ENCODE measurements at regions not wholly inside any gene's neighbourhood (a gene's known extent, or its start where the extent isn't known, plus 50 kb on each side); places are given as distances from the start of the nearest gene placed in this dataset.

DNA sequence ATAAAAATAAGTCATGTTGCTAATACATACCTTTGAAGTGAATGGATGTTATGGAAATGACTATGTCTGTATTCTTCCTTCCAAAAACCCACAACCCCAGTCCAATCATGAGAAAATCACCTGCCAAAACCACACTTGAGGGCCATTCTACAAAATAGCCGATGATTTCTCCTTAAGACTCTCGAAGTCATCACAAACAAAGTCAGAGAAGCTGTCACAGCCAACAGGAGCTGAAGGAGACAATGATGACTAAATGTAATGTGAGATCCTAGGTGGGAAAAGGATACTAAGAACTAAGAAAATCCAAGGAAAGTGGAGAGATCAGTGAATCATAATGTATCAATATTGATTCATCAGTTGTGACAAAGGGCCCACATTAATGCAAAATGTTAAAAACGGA, 432.9 kb upstream of the DYNLRB2 start:
- Mint-ChIP-seq H3K27ac (no peak overlapping the region), H3K36me3 (peaks cover 0 to 5% (median 0%) of the 10 kb centered on the region in 5 donors), H3K4me1 (no peaks in the 10 kb centered on the region), H3K27me3 (peaks cover 5 to 29% (median 24%) of the 10 kb centered on the region in 5 donors), H3K4me3 (no peak overlapping the region), H3K9me3 (peaks cover 0 to 9% (median 4%) of the 10 kb centered on the region in 11 donors)
- Histone ChIP-seq H3K36me3 (ENCODE audit: control insufficient read depth in 2 of 3, insufficient read depth in 3 of 3, low read length in 3 of 3) (no peaks in the 10 kb centered on the region), H3K4me3 (ENCODE audit: low read length) (no peak overlapping the region), H3K27me3 (ENCODE audit: control insufficient read depth in 2 of 2, insufficient read depth in 2 of 2, low read length in 2 of 2) (no peaks in the 10 kb centered on the region), H3K9me3 (ENCODE audit: control insufficient read depth in 2 of 3, low read length in 3 of 3) (no peaks in the 10 kb centered on the region), H3K27ac (ENCODE audit: low read depth, low read length) (no peak overlapping the region), H3K4me1 (ENCODE audit: control insufficient read depth in 2 of 2, insufficient read depth in 2 of 2, low read length in 2 of 2) (no peaks in the 10 kb centered on the region)
- DNase-seq (no peak), ATAC-seq (no peak)
- CTCF ChIA-PET = no interaction called here
- POLR2A ChIA-PET = no interaction called here
- intact Hi-C loops (cut with micrococcal nuclease) = no loop called here

DNA sequence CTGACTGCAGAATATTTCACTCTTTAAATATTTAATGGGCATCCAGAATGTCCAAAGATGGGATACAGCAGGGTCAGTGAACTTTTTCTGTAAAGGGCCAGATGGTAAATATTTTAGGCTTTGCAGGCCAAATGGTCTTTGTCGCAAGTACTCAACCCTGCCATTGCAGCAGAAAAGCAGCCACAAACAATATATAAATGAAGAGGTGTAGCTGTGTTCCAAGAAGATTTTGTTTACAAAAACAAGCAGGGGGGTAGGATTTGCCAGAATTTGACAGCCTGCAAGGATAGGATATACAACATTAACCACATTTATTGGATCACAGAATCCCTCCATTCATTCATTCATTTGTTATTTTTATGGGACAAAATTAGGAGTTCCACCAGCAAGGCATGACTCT, 435.0 kb upstream of the DYNLRB2 start:
- Histone ChIP-seq H3K4me3 (ENCODE audit: low read length) (no peak overlapping the region), H3K36me3 (ENCODE audit: control insufficient read depth in 2 of 3, insufficient read depth in 3 of 3, low read length in 3 of 3) (no peaks in the 10 kb centered on the region), H3K4me1 (ENCODE audit: control insufficient read depth in 2 of 2, insufficient read depth in 2 of 2, low read length in 2 of 2) (no peaks in the 10 kb centered on the region), H3K27ac (ENCODE audit: low read depth, low read length) (no peak overlapping the region), H3K9me3 (ENCODE audit: control insufficient read depth in 2 of 3, low read length in 3 of 3) (no peaks in the 10 kb centered on the region), H3K27me3 (ENCODE audit: control insufficient read depth in 2 of 2, insufficient read depth in 2 of 2, low read length in 2 of 2) (no peaks in the 10 kb centered on the region)
- ChIA-PET POLR2A (no interaction called here), CTCF (no interaction called here)
- Mint-ChIP-seq H3K27me3 (peaks cover 6 to 24% (median 21%) of the 10 kb centered on the region in 5 donors), H3K4me1 (no peaks in the 10 kb centered on the region), H3K36me3 (peaks cover 0 to 5% (median 0%) of the 10 kb centered on the region in 5 donors), H3K9me3 (peaks cover 0 to 13% (median 4%) of the 10 kb centered on the region in 11 donors), H3K27ac (no peak overlapping the region), H3K4me3 (no peak overlapping the region)
- DNase-seq (no peak), ATAC-seq (no peak)
- intact Hi-C loops (cut with micrococcal nuclease) = no loop called here

DNA sequence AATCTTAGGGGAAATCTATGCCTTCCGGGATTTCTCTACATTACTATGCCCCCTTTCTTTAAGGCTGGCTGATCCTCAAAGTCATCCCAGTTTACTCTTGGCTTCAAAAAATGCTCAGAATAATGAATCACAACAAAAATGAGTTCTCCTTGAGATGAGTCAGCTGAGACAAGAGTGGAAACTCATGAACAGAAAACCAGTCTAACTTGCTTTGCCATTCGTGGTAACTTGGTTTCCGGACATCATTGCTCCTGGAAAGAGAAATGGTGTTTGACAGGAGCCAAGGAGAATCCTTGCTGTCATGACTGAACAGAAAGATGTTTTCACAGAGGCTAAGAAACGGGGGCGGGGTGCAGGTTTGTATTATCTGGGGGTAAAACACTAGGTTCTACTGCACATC, 435.6 kb upstream of the DYNLRB2 start:
- H3K27me3 Mint-ChIP-seq = peaks cover 8 to 24% (median 21%) of the 10 kb centered on the region in 5 donors
- no peaks in the 10 kb centered on the region for H3K4me1 Mint-ChIP-seq
- H3K4me3 Mint-ChIP-seq = no peak overlapping the region
- ChIA-PET POLR2A (no interaction called here), CTCF (no interaction called here)
- Histone ChIP-seq H3K4me3 (ENCODE audit: low read length) (no peak overlapping the region), H3K27ac (ENCODE audit: low read depth, low read length) (no peak overlapping the region), H3K4me1 (ENCODE audit: control insufficient read depth in 2 of 2, insufficient read depth in 2 of 2, low read length in 2 of 2) (no peaks in the 10 kb centered on the region), H3K27me3 (ENCODE audit: control insufficient read depth in 2 of 2, insufficient read depth in 2 of 2, low read length in 2 of 2) (no peaks in the 10 kb centered on the region), H3K36me3 (ENCODE audit: control insufficient read depth in 2 of 3, insufficient read depth in 3 of 3, low read length in 3 of 3) (no peaks in the 10 kb centered on the region), H3K9me3 (ENCODE audit: control insufficient read depth in 2 of 3, low read length in 3 of 3) (no peaks in the 10 kb centered on the region)
- no peak overlapping the region for H3K27ac Mint-ChIP-seq
- peaks cover 0 to 5% (median 0%) of the 10 kb centered on the region in 5 donors for H3K36me3 Mint-ChIP-seq
- peaks cover 0 to 13% (median 5%) of the 10 kb centered on the region in 11 donors for H3K9me3 Mint-ChIP-seq
- intact Hi-C loops (cut with micrococcal nuclease) = no loop called here
- DNase-seq (no peak), ATAC-seq (no peak)

DNA sequence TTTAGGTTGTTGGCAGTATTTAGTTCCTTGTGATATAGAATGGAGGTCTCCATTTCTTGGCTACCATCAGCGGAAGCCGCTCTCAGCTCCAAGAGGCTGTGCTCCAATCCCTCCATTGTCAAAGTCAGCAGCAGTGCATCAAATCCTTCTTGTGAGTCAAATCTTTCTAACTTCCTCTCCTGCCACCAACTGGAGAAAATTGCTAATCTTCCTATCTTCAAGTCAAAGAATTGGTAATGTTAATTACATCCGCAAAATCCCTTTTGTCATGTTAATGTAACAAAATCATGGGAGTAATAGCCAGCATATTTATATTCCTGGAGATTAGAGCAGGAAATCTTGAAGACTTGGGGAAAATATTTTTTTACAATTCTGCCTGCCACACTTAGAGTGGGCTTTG, 436.4 kb upstream of the DYNLRB2 start:
- H3K36me3 ChIP-seq (ENCODE audit: control insufficient read depth in 2 of 3, insufficient read depth in 3 of 3, low read length in 3 of 3) = no peaks in the 10 kb centered on the region
- DNase-seq (no peak), ATAC-seq (no peak)
- no peaks in the 10 kb centered on the region for H3K4me1 Mint-ChIP-seq
- peaks cover 0 to 13% (median 5%) of the 10 kb centered on the region in 11 donors for H3K9me3 Mint-ChIP-seq
- intact Hi-C loops (cut with micrococcal nuclease) = no loop called here
- H3K4me3 ChIP-seq (ENCODE audit: low read length) = no peak overlapping the region
- no peaks in the 10 kb centered on the region for H3K27me3 ChIP-seq (ENCODE audit: control insufficient read depth in 2 of 2, insufficient read depth in 2 of 2, low read length in 2 of 2)
- CTCF ChIA-PET = no interaction called here
- POLR2A ChIA-PET = no interaction called here
- no peak overlapping the region for H3K27ac Mint-ChIP-seq
- H3K4me3 Mint-ChIP-seq = no peak overlapping the region
- H3K4me1 ChIP-seq (ENCODE audit: control insufficient read depth in 2 of 2, insufficient read depth in 2 of 2, low read length in 2 of 2) = no peaks in the 10 kb centered on the region
- peaks cover 0 to 5% (median 0%) of the 10 kb centered on the region in 5 donors for H3K36me3 Mint-ChIP-seq
- H3K27me3 Mint-ChIP-seq = peaks cover 8 to 24% (median 21%) of the 10 kb centered on the region in 5 donors
- H3K9me3 ChIP-seq (ENCODE audit: control insufficient read depth in 2 of 3, low read length in 3 of 3) = no peaks in the 10 kb centered on the region
- H3K27ac ChIP-seq (ENCODE audit: low read depth, low read length) = no peak overlapping the region

DNA sequence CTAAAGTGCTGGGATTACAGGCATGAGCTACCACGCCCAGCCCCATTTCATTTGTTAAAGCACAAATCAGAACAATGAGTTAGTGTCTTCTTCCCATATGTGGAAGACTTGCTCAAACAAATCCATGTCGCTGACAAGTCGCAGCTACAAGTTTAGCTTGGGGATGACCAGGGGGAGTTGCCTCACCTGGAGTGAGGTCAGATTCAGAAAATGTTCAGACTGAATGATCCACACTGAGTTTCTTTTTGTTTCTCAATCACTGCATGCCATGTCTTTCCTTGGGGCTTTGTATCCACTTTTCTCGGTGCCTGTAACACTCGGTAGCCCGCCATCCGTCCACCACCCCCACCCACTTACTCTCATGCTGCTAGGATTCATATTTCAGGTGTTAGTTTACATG, 437.3 kb upstream of the DYNLRB2 start:
- intact Hi-C loops (cut with micrococcal nuclease) = no loop called here
- no peak overlapping the region for H3K27ac ChIP-seq (ENCODE audit: low read depth, low read length)
- H3K36me3 Mint-ChIP-seq = peaks cover 0 to 5% (median 0%) of the 10 kb centered on the region in 5 donors
- no peaks in the 10 kb centered on the region for H3K4me1 Mint-ChIP-seq
- DNase-seq = no peak
- no peaks in the 10 kb centered on the region for H3K27me3 ChIP-seq (ENCODE audit: control insufficient read depth in 2 of 2, insufficient read depth in 2 of 2, low read length in 2 of 2)
- H3K27me3 Mint-ChIP-seq = peaks cover 8 to 33% (median 24%) of the 10 kb centered on the region in 5 donors
- CTCF ChIA-PET = interaction anchor here (0.5 kb wide), 1 partner anchor 29 kb away, joined by 3 read pairs; no protein-coding TSS in a partner anchor
- no peak for ATAC-seq
- peaks cover 0 to 18% (median 9%) of the 10 kb centered on the region in 11 donors for H3K9me3 Mint-ChIP-seq
- H3K4me1 ChIP-seq (ENCODE audit: control insufficient read depth in 2 of 2, insufficient read depth in 2 of 2, low read length in 2 of 2) = no peaks in the 10 kb centered on the region
- H3K4me3 Mint-ChIP-seq = no peak overlapping the region
- H3K36me3 ChIP-seq (ENCODE audit: control insufficient read depth in 2 of 3, insufficient read depth in 3 of 3, low read length in 3 of 3) = no peaks in the 10 kb centered on the region
- H3K4me3 ChIP-seq (ENCODE audit: low read length) = no peak overlapping the region
- H3K9me3 ChIP-seq (ENCODE audit: control insufficient read depth in 2 of 3, low read length in 3 of 3) = no peaks in the 10 kb centered on the region
- POLR2A ChIA-PET = no interaction called here
- no peak overlapping the region for H3K27ac Mint-ChIP-seq

DNA sequence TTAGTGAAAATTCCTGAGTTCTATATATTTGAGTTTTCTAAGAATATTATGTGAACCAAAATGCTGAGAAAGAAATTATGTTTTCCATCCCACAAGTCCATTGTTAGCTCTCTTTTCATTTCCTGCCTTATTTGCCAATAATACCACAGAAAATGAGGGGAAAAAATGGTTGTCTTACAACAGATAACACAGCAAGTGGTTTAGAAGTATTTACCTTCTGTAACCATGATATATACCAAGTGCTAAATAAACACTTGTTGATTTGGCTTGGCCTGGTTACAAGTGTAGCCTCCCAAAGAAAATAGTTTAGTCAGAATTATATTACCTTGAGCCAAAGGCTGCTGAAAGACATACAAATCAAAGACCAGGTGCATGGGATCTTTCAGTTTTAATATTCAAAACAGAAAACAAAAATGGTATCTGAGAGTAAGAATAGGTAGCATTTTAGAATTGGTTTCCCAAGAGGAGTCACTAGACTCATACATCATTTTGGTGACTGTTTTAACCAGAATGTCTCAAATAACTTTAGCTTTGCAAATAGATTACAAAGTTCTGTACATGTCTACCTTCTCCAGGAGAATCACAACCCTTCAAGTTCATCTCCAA, 439.8 kb upstream of the DYNLRB2 start:
- CTCF ChIA-PET = no interaction called here
- no peaks in the 10 kb centered on the region for H3K4me1 Mint-ChIP-seq
- H3K4me3 ChIP-seq (ENCODE audit: low read length) = no peak overlapping the region
- no peak overlapping the region for H3K27ac ChIP-seq (ENCODE audit: low read depth, low read length)
- no peaks in the 10 kb centered on the region for H3K9me3 ChIP-seq (ENCODE audit: control insufficient read depth in 2 of 3, low read length in 3 of 3)
- no peaks in the 10 kb centered on the region for H3K27me3 ChIP-seq (ENCODE audit: control insufficient read depth in 2 of 2, insufficient read depth in 2 of 2, low read length in 2 of 2)
- peaks cover 0 to 6% (median 0%) of the 10 kb centered on the region in 5 donors for H3K36me3 Mint-ChIP-seq
- H3K9me3 Mint-ChIP-seq = peaks cover 0 to 27% (median 13%) of the 10 kb centered on the region in 11 donors
- no peaks in the 10 kb centered on the region for H3K36me3 ChIP-seq (ENCODE audit: control insufficient read depth in 2 of 3, insufficient read depth in 3 of 3, low read length in 3 of 3)
- H3K27ac Mint-ChIP-seq = no peak overlapping the region
- no peak for DNase-seq
- no peak overlapping the region for H3K4me3 Mint-ChIP-seq
- POLR2A ChIA-PET = no interaction called here
- ATAC-seq = no peak
- intact Hi-C loops (cut with micrococcal nuclease) = no loop called here
- H3K27me3 Mint-ChIP-seq = peaks cover 3 to 39% (median 25%) of the 10 kb centered on the region in 5 donors
- no peaks in the 10 kb centered on the region for H3K4me1 ChIP-seq (ENCODE audit: control insufficient read depth in 2 of 2, insufficient read depth in 2 of 2, low read length in 2 of 2)

DNA sequence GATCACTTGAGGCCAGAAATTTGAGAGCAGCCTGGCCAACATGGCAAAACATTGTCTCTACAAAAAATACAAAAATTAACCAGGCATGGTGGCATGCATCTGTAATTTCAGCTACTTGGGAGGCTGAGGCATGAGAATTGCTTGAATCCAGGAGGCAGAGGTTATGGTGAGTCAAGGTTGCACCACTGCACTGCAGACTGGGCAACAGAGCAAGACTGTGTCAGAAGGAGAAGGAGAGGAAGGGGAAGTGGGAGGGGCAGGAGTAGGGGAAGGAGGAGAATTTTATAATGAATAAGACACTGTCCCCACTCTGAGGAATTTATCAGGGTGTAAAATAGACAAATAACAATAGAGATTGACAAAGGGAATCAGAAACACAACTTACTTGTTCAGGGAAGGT, 440.6 kb upstream of the DYNLRB2 start:
- DNase-seq (no peak), ATAC-seq (no peak)
- Histone ChIP-seq H3K27ac (ENCODE audit: low read depth, low read length) (no peak overlapping the region), H3K36me3 (ENCODE audit: control insufficient read depth in 2 of 3, insufficient read depth in 3 of 3, low read length in 3 of 3) (no peaks in the 10 kb centered on the region), H3K4me1 (ENCODE audit: control insufficient read depth in 2 of 2, insufficient read depth in 2 of 2, low read length in 2 of 2) (no peaks in the 10 kb centered on the region), H3K9me3 (ENCODE audit: control insufficient read depth in 2 of 3, low read length in 3 of 3) (no peaks in the 10 kb centered on the region), H3K27me3 (ENCODE audit: control insufficient read depth in 2 of 2, insufficient read depth in 2 of 2, low read length in 2 of 2) (no peaks in the 10 kb centered on the region), H3K4me3 (ENCODE audit: low read length) (no peak overlapping the region)
- intact Hi-C loops (cut with micrococcal nuclease) = no loop called here
- ChIA-PET CTCF (no interaction called here), POLR2A (no interaction called here)
- Mint-ChIP-seq H3K36me3 (peaks cover 0 to 6% (median 0%) of the 10 kb centered on the region in 5 donors), H3K27ac (no peak overlapping the region), H3K27me3 (peaks cover 3 to 39% (median 25%) of the 10 kb centered on the region in 5 donors), H3K9me3 (peaks cover 0 to 27% (median 13%) of the 10 kb centered on the region in 11 donors), H3K4me1 (no peaks in the 10 kb centered on the region), H3K4me3 (no peak overlapping the region)

Data from naive thymus-derived CD4-positive, alpha-beta T cell (primary cell).